ENCODE measurements at regions not wholly inside any gene's neighbourhood (a gene's known extent, or its start where the extent isn't known, plus 50 kb on each side); places are given as distances from the start of the nearest gene placed in this dataset.
"Not testable (repeated sequence)": the region's sequence is repeated elsewhere in the genome, so short reads cannot be mapped to it uniquely, and the experiment has no call there.

DNA sequence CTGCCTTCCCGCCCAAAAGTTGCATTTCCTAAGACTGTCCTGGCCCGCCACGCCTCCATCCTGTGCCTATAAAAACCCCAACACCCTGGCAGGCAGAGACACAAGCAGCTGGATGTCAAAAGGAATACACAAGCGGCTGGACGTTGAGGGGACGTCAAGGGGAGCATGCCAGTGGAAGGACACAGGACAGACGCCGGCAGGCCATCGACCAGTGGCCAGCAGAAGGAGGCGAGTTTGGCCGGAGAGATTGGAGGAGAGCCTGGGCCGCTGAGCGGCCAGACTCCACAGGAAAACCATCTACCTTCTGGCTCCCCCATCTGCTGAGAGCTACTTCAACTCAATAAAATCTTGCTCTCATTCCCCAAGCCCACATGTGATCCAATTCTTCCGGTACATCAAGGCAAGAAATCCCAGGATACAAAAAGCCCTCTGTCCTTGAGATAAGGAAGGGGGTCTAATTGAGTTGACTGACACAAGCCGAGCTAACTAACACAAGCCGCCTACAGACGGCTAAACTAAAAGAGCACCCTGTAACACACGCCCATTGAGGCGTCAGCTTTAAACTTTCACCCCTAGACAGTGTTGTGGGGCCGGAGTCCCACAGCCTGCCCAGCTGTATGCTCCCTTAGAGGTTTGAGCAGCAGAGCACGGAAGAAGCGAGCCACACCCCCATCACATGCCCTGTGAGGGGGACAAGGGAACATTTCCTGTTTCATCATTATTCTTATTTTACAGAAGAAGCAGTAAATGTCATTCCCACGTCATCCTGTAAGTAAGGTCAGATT, 150.3 kb upstream of the PHYHIPL start:
- DNase-seq (ENCODE audit: low spot score in 2 of 2) (no peak), FAIRE-seq (no peak)

DNA sequence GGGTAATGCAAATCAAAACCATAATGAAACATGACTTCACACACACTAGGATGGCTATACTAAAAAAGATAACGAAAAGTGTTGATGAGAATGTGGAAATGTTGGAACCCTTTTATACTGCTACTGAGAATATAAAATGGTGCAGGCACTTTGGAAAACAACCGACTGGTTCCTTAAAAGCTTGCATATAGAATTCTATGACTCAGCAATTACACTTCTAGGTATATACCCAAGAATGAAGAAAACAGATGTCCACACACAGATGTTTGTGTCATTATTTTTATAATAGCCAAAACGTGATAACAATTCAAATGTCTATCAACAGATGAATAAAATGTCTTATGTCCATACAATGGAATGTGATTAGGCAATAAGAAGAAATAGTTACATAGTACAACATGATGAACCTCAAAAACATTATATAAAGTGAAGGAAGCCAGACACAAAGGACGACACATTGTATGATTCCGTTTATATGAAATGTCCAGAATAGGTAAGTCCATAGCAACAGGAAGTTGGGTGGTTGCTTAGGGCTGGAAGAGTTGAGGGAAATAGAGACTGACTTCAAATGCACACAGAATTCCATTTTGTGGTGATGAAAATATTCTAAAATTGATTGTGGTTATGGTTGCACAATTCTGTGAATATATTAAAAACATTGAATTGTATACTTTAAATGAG, 148.3 kb upstream of the PHYHIPL start:
- no peak for FAIRE-seq
- DNase-seq (ENCODE audit: low spot score in 2 of 2): no peak

DNA sequence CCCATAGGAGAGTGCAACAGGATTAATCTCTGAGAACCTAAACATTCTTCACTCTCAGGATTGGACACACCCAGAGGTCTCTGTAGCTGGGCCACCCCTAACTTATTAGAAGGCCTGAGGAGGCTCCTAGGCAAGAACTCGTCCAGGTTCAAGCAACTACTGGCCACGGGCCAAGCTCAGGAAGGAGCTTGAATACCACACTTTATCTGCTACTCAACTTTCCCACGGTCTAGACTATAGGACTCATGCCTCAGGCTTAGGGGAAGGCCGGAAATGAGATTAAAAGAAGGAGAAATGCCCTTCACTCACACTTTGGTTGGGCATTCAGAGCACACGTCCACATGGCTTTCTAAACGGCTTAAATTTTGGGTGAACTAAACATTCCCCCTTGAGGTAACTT, 142.8 kb upstream of the PHYHIPL start:
- no peak for DNase-seq (ENCODE audit: low spot score in 2 of 2)
- FAIRE-seq: no peak

DNA sequence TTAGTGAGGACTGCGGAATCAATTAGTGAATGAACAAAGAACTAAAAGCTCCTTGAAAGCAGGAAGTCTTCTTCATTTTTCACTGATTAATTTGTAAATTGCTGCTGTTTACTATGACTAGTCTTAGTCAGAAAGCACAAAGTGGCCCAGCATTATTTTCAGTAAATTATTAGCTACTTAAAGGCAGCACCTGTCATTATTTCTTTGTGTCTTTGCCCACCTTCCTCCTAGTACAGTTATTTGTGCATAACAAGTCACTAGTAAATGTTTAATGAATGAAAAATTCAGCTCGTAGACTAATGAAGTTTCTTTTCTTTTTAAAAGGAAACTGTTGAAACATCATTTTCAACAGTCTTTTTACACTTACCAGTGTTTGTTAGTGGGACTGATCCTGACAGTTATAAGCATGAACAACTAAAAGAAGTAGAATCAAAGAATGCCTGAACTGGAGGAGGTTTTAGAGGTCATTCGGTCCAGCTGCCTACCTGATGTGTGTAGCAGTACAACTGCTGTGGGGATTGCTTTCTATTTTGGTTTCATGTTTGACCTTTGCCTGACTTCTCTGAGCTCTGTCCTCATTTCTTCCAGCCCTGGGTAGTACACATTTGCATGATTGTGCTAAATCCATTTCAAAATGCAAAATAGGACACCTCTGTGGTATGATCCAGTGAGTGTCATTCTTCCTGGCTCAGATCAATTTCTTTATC, 140.0 kb upstream of the PHYHIPL start:
- no peak for DNase-seq (ENCODE audit: low spot score in 2 of 2)
- FAIRE-seq: no peak

DNA sequence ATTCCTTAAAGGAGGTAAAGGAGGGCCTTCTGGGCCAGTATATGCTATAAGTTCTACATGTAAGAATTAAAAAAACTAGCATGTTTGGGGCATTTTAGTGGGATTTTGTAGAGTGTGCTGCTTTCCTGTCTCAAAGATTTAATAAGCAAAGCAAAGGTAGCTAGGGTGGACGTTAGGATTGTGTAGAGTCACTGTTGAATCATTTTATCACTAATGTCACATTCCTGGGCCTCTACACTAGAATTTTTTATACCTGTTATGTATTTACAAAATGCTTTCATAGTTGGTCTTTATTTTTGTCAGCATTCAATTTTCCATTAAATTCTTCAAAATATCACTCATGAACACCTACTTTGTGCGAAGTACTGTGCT, 139.4 kb upstream of the PHYHIPL start:
- FAIRE-seq (no peak), DNase-seq (ENCODE audit: low spot score in 2 of 2) (no peak)

DNA sequence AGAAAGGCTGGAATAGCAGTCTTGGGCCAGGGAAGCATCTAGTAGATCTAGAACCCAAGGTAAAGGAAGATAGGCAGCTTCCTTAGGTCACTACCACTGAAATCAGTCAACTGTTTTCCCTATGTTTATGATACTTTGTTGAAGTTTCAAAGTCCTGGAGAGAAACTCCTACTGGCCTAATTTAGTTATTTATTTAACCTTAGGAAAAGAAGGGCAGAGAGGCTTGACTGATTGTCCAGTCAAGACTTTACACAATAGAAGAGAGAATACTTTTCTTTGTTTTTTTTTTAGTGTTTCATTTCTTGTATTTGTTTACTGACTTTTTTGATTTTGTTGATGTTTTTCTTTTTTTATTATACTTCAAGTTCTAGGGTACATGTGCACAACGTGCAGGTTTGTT, 138.9 kb upstream of the PHYHIPL start:
- FAIRE-seq: no peak
- DNase-seq (ENCODE audit: low spot score in 2 of 2): no peak

DNA sequence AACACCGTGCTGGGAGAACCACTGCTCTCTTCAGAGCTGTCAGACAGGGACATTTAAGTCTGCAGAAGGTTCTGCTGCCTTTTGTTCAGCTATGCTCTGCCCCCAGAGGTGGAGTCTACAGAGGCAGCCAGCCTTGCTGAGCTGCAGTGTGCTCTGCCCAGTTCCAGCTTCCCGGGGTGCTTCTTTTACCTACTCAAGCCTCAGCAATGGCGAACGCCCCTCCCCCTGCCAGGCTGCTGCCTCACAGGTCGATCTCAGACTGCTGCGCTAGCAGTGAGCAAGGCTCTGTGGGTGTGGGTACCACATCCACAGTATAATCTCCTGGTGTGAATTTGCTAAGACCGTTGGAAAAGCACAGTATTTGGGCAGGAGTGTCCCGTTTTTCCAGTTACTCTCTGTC, 133.1 kb upstream of the PHYHIPL start:
- not testable (repeated sequence) for DNase-seq (ENCODE audit: low spot score in 2 of 2); FAIRE-seq

DNA sequence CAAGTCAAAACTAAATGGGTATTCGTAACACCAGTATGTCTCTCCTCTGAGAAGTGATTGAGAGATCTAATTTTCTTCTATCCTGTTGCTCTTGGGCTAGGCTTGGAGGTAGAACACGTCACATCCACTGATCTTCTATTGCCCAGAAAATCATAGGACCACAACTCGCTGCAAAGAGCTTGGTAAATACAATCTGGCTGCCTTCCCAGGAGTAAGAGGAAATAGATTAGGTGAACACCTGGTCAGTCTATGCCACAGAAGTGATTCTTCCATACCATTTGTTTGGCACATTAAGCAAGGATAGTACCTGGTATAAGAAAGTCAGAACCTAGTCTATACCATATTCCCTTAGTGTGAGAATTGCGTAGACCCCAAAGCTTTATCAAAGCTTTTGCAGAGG, 129.3 kb upstream of the PHYHIPL start:
- no peak for FAIRE-seq

DNA sequence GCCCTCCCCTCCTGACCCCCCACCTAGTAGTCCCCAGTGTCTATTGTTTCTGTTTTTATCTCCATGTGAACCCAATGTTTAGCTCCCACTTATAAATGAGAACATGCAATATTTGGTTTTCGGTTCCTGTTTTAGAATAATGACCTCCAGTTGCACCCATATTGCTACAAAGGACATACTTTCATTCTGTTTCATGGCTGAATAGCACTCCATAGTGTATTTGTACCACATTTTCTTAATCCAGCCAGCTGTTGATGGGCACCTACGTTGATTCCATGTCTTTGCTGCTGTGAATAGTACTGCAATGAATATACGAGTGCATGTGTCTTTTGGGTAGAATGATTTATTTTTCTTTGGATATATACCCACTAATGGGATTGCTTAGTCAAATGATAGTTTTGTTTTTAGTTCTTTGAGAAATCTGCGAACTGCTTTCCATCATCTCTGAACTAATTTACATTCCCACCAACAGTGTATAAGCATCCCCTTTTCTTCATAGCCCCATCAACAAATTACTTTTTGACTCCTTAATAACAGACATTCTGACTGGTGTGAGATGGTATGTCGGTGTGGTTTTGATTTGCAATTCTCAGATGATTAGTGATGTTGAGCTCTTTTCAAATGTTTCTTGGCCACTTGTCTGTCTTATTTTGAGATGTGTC, 128.4 kb upstream of the PHYHIPL start:
- FAIRE-seq (no peak), DNase-seq (ENCODE audit: low spot score in 2 of 2) (no peak)

More for the DNA sequence above, 129.3 kb upstream of the PHYHIPL start:
- DNase-seq (ENCODE audit: low spot score in 2 of 2): no peak

DNA sequence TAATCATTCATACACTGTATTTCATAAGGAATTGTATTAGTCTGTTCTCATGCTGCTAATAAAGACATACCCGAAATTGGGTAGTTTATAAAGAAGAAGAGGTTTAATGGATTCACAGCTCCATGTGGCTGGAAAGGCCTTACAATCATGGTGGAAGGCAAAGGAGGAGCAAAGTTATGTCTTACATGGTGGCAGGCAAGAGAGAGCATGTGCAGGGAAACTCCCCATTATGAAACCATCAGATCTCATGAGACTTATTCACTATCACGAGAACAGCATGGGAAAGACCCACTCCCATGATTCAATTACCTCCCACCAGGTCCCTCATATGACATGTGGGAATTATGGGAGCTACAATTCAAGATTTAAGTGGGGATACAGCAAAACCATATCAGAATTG, 122.9 kb upstream of the PHYHIPL start:
- not testable (repeated sequence) for FAIRE-seq; DNase-seq (ENCODE audit: low spot score in 2 of 2)

DNA sequence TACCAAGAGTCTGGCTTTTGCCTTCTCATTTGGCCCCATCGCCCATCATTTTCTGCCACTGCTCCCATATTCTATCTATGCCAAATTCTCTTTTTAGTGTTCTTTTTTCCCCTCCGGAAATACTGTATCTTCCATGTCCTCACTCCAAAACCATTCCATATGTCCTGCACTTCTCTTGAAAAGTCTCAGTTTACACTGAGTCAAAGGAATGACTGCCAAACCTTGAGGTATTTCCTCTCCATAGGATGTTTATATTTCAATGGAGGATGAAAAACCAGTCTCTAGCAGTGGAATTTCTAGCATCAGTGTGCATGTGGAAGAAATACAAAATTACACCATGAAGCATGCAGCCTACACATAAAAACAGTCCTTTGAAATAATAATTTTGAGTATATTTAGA, 121.4 kb upstream of the PHYHIPL start:
- DNase-seq (ENCODE audit: low spot score in 2 of 2) (no peak), FAIRE-seq (no peak)

DNA sequence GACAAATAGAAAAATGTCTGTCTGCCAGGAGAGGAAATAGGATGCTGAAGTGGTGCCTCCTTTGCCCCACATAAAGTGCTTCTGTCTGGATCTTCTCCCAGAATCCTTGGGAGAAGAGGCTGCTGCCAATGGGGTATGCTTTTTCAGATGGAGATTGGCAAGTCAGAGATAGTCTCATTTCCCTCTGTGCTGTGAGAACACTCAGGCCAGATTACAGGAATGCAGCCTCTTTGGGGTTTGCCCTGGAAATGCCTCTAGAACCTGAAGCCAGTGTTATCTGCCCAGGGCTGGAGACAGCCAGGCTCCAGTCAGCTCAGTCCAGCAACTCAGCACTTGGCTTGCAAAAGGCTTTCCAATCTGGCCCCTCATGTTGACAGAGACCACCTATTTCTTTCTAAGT, 119.1 kb upstream of the PHYHIPL start:
- DNase-seq (ENCODE audit: low spot score in 2 of 2): no peak
- FAIRE-seq: no peak

DNA sequence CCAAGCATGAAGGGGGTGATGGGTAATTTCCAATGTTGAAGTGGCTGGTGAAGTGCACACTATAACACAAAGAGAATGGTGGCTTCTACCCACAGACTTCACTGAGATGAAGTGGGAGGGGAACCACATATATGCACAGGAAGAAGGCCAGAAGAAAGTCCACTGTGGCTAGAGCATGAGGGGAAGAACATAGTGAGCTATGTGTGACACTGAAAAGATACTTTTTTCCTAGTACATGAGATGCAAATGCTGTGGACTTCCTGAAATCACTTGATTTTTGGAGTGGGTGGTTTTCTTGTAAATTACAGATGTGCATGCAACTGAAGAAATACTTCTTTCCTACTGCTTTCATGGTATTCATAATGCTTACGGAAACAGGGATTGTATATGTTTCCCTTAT, 115.6 kb upstream of the PHYHIPL start:
- FAIRE-seq (no peak), DNase-seq (ENCODE audit: low spot score in 2 of 2) (no peak)

DNA sequence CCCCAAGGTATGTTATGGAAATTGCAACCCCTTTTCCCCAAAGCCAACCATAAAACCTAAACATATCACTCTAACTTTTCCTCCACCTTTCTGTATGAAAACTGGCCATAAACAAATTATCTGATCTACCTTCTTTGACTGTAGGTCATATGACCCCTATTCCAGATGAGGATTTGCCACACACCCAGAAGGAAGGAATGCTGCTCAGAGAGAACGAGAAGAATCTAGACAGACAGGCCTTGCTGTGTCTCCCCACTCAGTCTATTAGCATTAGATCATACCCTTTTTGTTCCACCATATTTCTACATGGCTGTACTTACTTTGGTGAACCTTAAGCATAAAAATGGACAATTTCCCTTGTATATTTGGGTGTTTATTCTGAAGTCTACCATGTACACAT, 113.0 kb upstream of the PHYHIPL start:
- FAIRE-seq (no peak), DNase-seq (ENCODE audit: low spot score in 2 of 2) (no peak)

DNA sequence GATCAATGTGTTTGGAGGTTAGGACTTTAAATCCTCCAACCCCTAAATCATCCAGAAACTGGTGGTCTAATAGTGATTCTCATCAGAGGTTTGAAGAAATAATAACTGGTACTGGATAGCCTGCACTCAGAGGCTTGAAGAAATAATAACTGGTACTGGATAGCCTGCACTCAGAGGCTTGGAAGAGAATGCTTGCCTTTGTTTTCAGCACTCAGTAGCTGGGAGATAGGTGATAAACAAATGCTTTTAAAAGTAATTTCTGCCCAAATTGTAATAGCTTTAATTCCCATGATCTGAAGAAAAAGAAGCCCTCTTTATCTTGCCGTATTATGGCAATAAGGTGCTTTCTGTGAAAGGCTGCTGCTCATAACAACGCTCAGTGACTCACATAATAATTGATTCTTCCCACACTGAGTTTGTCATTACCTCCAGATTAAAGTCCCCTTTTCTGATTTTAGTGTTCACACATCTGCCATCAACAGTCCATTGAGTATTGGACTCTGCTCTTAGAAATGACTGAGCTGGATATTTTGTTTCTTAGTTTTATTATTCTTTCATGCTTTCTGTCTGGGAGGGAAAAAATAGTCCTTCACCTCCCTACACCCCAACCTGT, 112.3 kb upstream of the PHYHIPL start:
- DNase-seq (ENCODE audit: low spot score in 2 of 2) (no peak), FAIRE-seq (no peak)

DNA sequence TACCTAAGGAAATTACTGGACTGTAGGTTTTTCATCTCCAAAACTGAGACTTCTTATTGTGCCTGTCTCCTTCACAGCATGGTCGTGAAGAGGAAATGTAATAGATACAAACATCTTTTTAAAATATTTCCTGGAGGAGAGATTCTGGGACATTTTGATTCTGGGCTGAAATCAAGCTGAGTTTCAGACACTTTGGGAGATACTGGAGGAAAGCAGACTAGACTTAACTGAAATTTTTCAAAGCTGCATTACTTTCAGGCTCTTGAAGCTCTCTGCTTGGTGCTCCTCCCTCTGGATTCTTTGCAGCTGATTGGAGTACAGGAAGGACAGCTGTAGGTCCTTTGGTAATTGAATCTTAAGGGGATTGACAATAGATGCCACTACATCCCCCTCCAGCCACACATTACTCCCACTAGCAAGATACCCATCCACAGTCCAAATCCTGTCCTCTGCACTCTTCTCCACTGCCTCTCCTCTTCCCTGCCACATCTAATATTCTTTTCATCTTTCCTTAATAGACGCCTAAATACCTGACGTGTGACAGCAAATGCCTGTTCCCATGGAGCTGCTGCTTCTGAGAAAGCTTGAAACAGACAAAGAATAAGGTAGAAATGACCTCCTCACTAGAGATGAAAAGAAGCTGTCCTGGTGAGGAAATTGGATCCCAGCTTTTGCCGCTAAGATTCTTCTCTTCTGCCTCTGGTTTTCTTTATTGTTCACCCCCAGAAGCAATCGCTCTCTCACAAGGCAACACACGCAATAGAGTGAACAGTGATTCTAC, 111.5 kb upstream of the PHYHIPL start:
- FAIRE-seq (no peak), DNase-seq (ENCODE audit: low spot score in 2 of 2) (no peak)

DNA sequence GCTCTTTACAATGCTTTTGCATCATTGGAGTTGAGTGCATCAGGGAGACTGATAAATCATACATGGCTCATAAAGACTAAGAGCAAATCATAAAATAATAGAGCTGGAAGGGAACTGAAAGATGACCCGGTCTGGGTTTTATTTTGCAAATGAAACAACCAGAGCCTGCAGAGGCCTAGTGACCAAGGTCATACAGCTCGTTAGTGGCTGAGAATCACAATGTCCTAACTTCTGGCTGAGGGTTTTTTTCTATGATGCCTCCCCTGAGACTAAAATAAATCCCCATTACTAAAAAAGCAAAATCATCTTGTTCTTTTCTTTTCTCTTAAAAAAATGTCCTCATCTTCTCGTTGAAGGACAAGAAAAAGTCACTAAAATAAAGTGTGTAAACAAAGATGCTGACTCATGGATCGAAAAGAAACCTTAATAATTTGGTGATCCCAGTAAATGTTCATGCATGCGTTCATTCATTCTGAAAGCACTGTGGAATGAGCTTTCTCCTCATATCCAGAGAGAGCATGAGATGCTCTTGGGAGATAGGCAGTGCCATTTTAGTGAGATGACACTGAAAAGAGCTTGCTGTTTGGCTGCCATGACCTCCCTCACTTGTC, 107.8 kb upstream of the PHYHIPL start:
- no peak for FAIRE-seq
- no peak for DNase-seq (ENCODE audit: low spot score in 2 of 2)

DNA sequence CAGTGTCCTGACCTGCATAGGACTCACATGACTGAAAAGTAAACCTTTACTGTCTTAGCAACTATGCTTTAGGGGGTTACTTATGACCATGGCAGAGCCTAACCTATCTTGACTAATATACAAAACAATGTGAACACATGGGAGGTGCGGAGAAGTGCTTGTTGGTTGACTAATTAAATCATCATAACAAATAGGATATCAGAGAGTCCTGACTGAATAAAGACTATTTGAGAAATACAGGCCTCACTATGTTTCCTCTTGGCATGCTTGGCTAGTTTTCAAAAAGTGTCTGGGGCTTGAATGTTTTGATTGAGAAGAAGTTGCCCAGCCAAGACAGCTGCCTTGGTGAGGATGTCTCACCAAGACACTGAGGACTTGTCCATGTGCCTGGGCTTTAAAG, 104.4 kb upstream of the PHYHIPL start:
- FAIRE-seq: no peak
- DNase-seq (ENCODE audit: low spot score in 2 of 2): no peak

DNA sequence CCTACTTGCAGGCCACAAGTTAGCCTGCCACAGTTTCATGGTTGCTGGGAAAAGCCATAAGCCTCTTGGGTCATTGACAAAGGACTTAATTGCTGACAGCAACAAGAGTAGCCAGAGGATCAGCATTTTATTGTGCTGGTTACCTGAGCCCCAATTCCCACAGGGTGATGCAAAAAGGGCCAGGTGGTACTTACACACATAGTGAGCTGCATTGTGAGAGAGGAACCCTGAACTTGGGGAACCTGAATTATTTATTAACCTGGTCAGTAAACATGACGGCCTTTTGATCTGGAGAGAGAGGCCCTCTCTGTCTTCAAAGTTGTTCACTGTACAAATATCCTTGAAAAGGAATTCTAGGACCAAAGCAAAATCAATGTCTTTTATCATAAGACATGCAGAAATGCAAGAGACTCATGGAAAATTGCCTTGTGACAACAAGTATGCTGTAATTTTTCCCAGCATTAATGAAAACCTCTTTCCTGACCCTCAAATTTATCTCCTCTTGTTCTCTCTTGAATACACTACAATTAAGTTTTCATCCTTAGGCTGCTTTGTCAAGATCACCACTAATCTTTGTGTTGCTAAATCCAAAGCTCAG, 102.9 kb upstream of the PHYHIPL start:
- DNase-seq (ENCODE audit: low spot score in 2 of 2) (no peak), FAIRE-seq (no peak)
